HCT116 (cell line): ENCODE measurements at regions not wholly inside any gene's neighbourhood (a gene's known extent, or its start where the extent isn't known, plus 50 kb on each side); places are given as distances from the start of the nearest gene placed in this dataset.

Experiments
- CEBPB ChIP-seq: IDR thresholded peaks from 2 replicates; pipeline ENCODE4 v1.6.1; 2012; ENCODE audit warnings: low read depth
- RAD21 ChIP-seq: IDR thresholded peaks from 2 replicates; pipeline ENCODE4 v1.6.1; 2012; ENCODE audit warnings: low read depth, mild to moderate bottlenecking
- TCF7L2 ChIP-seq: IDR thresholded peaks from 2 replicates; pipeline ENCODE4 v1.7.0; 2011; ENCODE audit warnings: borderline replicate concordance, inconsistent platforms; ENCODE audit not compliant: insufficient read depth, insufficient read length; ENCODE audit errors: extremely low read depth
- YY1 ChIP-seq: IDR thresholded peaks from 2 replicates; pipeline ENCODE4 v1.6.1; 2011; ENCODE audit warnings: low read length, low read depth, moderate library complexity, mild to moderate bottlenecking; ENCODE audit not compliant: insufficient replicate concordance; ENCODE audit errors: extremely low read depth
- ZNF274 ChIP-seq: fragments of 200-500 bp; sonication (Bioruptor generic); IDR thresholded peaks from 2 replicates; pipeline ENCODE4 v1.6.1; 2014; ENCODE audit warnings: mild to moderate bottlenecking, low read depth, low read length, inconsistent platforms
- TF ChIP-seq, protein P1 (sequence below), 3 experiments: fragments of 200-600 bp in 1 of 3; sonication (generic) in 1 of 3; IDR thresholded peaks in 2 of 3; conservative IDR thresholded peaks in 1 of 3; 2 replicates each; pipeline ENCODE4 v1.5.1; 2012 to 2017; ENCODE audit warnings: low read depth in 2 of 3, low read length in 2 of 3, antibody characterized with exemption in 1 of 3, borderline replicate concordance in 1 of 3, control low read depth in 1 of 3, mild to moderate bottlenecking in 1 of 3, mixed read lengths in 1 of 3, mixed run types in 1 of 3, moderate library complexity in 1 of 3; ENCODE audit not compliant: insufficient read depth in 1 of 3
- TF ChIP-seq, protein P2 (sequence below): IDR thresholded peaks from 2 replicates; pipeline ENCODE4 v1.6.1; 2012
- TF ChIP-seq, protein P3 (sequence below): IDR thresholded peaks from 2 replicates; pipeline ENCODE4 v1.6.1; 2011; ENCODE audit warnings: mild to moderate bottlenecking, low read length, moderate library complexity; ENCODE audit not compliant: insufficient replicate concordance; ENCODE audit errors: extremely low read depth
- TF ChIP-seq, protein P4 (sequence below): IDR thresholded peaks from 2 replicates; pipeline ENCODE4 v1.6.1; 2012; ENCODE audit warnings: low read depth

DNA sequence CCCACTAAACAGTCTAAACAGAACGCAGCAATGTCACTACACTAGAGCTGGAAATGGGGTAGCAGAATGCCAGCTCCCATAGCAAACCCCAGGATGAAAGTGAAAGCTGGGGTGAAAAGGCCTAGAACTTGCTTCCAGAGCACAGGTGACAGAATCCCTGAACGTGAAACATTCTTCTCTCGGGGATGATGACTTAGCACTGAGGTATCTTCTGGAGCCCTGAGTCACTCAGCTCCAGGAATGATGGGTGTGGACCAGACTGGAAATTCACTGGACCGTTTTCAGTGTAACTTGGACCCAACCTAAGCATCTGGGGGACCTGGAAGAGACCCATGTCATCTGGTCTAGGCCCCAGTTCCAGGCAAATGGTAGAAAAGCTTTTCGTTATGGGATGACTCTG is 108.9 kb downstream of the CDC7 start:
- TF ChIP-seq, protein P1, sequence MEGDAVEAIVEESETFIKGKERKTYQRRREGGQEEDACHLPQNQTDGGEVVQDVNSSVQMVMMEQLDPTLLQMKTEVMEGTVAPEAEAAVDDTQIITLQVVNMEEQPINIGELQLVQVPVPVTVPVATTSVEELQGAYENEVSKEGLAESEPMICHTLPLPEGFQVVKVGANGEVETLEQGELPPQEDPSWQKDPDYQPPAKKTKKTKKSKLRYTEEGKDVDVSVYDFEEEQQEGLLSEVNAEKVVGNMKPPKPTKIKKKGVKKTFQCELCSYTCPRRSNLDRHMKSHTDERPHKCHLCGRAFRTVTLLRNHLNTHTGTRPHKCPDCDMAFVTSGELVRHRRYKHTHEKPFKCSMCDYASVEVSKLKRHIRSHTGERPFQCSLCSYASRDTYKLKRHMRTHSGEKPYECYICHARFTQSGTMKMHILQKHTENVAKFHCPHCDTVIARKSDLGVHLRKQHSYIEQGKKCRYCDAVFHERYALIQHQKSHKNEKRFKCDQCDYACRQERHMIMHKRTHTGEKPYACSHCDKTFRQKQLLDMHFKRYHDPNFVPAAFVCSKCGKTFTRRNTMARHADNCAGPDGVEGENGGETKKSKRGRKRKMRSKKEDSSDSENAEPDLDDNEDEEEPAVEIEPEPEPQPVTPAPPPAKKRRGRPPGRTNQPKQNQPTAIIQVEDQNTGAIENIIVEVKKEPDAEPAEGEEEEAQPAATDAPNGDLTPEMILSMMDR (IDR thresholded peaks at IDR 0.05 in 2 of 3, conservative IDR thresholded peaks at IDR 0.05 in 1 of 3; ENCODE audit: borderline replicate concordance in 1 of 3, insufficient read depth in 1 of 3, low read depth in 2 of 3, low read length in 2 of 3) = no peak
- no peak for TF ChIP-seq CEBPB
- TF ChIP-seq ZNF274 = no peak
- no peak for TF ChIP-seq RAD21
- no peak for TF ChIP-seq TCF7L2
- TF ChIP-seq YY1 = no peak
- TF ChIP-seq, protein P2, sequence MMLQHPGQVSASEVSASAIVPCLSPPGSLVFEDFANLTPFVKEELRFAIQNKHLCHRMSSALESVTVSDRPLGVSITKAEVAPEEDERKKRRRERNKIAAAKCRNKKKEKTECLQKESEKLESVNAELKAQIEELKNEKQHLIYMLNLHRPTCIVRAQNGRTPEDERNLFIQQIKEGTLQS = no peak
- TF ChIP-seq, protein P3, sequence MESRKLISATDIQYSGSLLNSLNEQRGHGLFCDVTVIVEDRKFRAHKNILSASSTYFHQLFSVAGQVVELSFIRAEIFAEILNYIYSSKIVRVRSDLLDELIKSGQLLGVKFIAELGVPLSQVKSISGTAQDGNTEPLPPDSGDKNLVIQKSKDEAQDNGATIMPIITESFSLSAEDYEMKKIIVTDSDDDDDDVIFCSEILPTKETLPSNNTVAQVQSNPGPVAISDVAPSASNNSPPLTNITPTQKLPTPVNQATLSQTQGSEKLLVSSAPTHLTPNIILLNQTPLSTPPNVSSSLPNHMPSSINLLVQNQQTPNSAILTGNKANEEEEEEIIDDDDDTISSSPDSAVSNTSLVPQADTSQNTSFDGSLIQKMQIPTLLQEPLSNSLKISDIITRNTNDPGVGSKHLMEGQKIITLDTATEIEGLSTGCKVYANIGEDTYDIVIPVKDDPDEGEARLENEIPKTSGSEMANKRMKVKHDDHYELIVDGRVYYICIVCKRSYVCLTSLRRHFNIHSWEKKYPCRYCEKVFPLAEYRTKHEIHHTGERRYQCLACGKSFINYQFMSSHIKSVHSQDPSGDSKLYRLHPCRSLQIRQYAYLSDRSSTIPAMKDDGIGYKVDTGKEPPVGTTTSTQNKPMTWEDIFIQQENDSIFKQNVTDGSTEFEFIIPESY = no peak
- TF ChIP-seq, protein P4, sequence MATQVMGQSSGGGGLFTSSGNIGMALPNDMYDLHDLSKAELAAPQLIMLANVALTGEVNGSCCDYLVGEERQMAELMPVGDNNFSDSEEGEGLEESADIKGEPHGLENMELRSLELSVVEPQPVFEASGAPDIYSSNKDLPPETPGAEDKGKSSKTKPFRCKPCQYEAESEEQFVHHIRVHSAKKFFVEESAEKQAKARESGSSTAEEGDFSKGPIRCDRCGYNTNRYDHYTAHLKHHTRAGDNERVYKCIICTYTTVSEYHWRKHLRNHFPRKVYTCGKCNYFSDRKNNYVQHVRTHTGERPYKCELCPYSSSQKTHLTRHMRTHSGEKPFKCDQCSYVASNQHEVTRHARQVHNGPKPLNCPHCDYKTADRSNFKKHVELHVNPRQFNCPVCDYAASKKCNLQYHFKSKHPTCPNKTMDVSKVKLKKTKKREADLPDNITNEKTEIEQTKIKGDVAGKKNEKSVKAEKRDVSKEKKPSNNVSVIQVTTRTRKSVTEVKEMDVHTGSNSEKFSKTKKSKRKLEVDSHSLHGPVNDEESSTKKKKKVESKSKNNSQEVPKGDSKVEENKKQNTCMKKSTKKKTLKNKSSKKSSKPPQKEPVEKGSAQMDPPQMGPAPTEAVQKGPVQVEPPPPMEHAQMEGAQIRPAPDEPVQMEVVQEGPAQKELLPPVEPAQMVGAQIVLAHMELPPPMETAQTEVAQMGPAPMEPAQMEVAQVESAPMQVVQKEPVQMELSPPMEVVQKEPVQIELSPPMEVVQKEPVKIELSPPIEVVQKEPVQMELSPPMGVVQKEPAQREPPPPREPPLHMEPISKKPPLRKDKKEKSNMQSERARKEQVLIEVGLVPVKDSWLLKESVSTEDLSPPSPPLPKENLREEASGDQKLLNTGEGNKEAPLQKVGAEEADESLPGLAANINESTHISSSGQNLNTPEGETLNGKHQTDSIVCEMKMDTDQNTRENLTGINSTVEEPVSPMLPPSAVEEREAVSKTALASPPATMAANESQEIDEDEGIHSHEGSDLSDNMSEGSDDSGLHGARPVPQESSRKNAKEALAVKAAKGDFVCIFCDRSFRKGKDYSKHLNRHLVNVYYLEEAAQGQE = no peak
